OCI-M1 (cell line): ENCODE measurements at regions not wholly inside any gene's neighbourhood (a gene's known extent, or its start where the extent isn't known, plus 50 kb on each side); places are given as distances from the start of the nearest gene placed in this dataset.

Experiments used
- DNase-seq: peaks from one replicate; lab custom pipeline; 2025; lab: John Stamatoyannopoulos, UW

- DNase-seq = no peak
These were observed 130.6 kb downstream of the EDN3 start for GRCh38 chr20:59431014-59431413.

- DNase-seq = no peak
These were observed 134.5 kb downstream of the EDN3 start for GRCh38 chr20:59434960-59435359.

GRCh38 chr20:59435518-59435917 lies 135.1 kb downstream of the EDN3 start:
- no peak for DNase-seq

GRCh38 chr20:59437601-59438031 lies 137.2 kb downstream of the EDN3 start:
- no peak for DNase-seq

GRCh38 chr20:59438201-59438600 lies 137.8 kb downstream of the EDN3 start:
- no peak for DNase-seq

- DNase-seq = no peak
These were observed 138.8 kb downstream of the EDN3 start for GRCh38 chr20:59439243-59439642.

GRCh38 chr20:59441306-59441705 lies 140.9 kb downstream of the EDN3 start:
- no peak for DNase-seq

GRCh38 chr20:59441860-59442810 lies 141.7 kb downstream of the EDN3 start:
- DNase-seq = no peak

GRCh38 chr20:59443550-59443949 lies 143.1 kb downstream of the EDN3 start:
- DNase-seq = no peak

- no peak for DNase-seq
These were observed 146.0 kb downstream of the EDN3 start for GRCh38 chr20:59446376-59446775.

- no peak for DNase-seq
These were observed 147.8 kb downstream of the EDN3 start for GRCh38 chr20:59448196-59448595.

- DNase-seq = no peak
These were observed 148.5 kb downstream of the EDN3 start for GRCh38 chr20:59448851-59449444.

GRCh38 chr20:59451066-59451630 lies 150.7 kb downstream of the EDN3 start:
- DNase-seq = no peak

- DNase-seq = no peak
These were observed 151.2 kb downstream of the EDN3 start for GRCh38 chr20:59451641-59452040.

GRCh38 chr20:59452856-59453255 lies 151.5 kb upstream of the PHACTR3 start:
- DNase-seq = no peak

- DNase-seq = no peak
These were observed 150.4 kb upstream of the PHACTR3 start for GRCh38 chr20:59453759-59454560.

GRCh38 chr20:59455402-59456341 lies 148.7 kb upstream of the PHACTR3 start:
- peak; percentile 9 for DNase-seq

GRCh38 chr20:59456342-59457279 lies 147.7 kb upstream of the PHACTR3 start:
- no peak for DNase-seq

- DNase-seq = no peak
These were observed 145.7 kb upstream of the PHACTR3 start for GRCh38 chr20:59458645-59459044.

- no peak for DNase-seq
These were observed 144.8 kb upstream of the PHACTR3 start for GRCh38 chr20:59459586-59459985.
